ENCODE measurements at regions not wholly inside any gene's neighbourhood (a gene's known extent, or its start where the extent isn't known, plus 50 kb on each side); places are given as distances from the start of the nearest gene placed in this dataset.

DNA sequence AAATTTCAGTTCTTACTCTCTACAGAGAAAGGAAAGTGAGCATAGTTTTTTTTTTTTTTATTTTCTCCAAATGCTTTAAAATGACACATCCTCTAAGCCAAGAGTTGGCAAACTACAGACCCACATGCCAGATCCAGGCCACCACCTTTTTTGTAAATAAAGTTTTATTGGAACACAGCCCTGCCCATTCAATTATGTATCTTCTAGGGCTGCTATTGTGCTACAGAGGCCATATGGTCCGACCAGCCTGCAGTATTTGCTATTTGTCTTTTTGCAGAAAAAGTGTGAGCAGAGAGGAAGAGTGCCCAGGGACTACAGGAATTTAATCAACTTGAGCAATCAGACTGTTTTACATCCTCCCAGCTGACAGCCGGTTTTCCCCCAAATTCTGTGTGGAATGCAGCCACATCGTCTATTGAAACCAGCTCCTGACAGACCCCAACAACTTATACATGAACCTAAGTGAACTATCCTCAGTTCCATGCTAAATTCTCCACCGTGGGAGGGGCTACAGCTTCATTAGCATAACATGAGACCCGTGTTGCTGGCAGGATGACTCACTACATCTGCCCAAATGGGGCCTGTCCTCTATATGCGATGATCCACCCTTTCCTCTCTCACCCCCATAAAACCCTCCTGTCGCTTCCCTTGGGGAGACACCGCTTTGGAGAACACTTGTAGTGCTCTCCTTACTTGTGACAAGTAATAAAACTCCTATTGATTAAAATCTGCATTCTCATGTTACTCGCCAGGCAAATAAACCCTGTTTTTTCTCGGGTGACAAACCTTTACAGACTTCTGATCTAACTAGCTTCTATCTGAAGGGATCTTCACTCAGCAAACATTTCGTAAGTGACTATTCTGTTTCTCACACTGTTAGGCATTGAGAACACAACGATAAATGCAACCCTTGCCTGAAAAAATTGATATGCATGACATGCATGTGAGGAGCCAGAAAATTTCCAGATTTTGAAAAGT, 149.4 kb upstream of the HS3ST3A1 start:
- TF ChIP-seq, protein P1, sequence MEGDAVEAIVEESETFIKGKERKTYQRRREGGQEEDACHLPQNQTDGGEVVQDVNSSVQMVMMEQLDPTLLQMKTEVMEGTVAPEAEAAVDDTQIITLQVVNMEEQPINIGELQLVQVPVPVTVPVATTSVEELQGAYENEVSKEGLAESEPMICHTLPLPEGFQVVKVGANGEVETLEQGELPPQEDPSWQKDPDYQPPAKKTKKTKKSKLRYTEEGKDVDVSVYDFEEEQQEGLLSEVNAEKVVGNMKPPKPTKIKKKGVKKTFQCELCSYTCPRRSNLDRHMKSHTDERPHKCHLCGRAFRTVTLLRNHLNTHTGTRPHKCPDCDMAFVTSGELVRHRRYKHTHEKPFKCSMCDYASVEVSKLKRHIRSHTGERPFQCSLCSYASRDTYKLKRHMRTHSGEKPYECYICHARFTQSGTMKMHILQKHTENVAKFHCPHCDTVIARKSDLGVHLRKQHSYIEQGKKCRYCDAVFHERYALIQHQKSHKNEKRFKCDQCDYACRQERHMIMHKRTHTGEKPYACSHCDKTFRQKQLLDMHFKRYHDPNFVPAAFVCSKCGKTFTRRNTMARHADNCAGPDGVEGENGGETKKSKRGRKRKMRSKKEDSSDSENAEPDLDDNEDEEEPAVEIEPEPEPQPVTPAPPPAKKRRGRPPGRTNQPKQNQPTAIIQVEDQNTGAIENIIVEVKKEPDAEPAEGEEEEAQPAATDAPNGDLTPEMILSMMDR (IDR thresholded peaks at IDR 0.05), result no peak
- TF ChIP-seq POLR2A (IDR thresholded peaks at IDR 0.05) (no peak), EP300 (IDR thresholded peaks at IDR 0.05) (no peak)
